HG03558 (cell line): ENCODE measurements at regions not wholly inside any gene's neighbourhood (a gene's known extent, or its start where the extent isn't known, plus 50 kb on each side); places are given as distances from the start of the nearest gene placed in this dataset.
"Not testable (repeated sequence)": the region's sequence is repeated elsewhere in the genome, so short reads cannot be mapped to it uniquely, and the experiment has no call there.

Experiments
- ATAC-seq: cut with Tn5 transposase; IDR thresholded peaks from one replicate; pipeline ENCODE4 v1.9.1; 2021; ENCODE audit warnings: moderate number of reproducible peaks; ENCODE audit not compliant: unreplicated experiment; ENCODE audit errors: extremely low read depth

- no peak for ATAC-seq
Measured at GRCh38 chr6:51120016-51120415, 301.3 kb downstream of the TFAP2B start.

DNA sequence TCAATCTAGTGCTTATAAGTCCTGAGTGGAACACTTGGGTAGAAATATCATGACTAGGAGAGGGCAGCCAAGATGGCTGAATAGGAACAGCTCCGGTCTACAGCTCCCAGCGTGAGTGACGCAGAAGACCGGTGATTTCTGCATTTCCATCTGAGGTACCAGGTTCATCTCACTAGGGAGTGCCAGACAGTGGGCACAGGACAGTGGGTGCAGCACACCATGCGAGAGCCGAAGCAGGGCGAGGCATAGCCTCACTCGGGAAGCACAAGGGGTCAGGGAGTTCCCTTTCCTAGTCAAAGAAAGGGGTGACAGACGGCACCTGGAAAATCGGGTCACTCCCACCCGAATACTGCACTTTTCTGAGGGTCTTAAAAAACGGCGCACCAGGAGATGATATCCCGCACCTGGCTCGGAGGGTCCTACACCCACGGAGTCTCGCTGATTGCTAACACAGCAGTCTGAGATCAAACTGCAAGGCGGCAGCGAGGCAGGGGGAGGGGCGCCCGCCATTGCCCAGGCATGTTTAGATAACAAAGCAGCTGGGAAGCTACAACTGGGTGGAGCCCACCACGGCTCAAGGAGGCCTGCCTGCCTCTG, 302.8 kb downstream of the TFAP2B start:
- ATAC-seq = not testable (repeated sequence)

DNA sequence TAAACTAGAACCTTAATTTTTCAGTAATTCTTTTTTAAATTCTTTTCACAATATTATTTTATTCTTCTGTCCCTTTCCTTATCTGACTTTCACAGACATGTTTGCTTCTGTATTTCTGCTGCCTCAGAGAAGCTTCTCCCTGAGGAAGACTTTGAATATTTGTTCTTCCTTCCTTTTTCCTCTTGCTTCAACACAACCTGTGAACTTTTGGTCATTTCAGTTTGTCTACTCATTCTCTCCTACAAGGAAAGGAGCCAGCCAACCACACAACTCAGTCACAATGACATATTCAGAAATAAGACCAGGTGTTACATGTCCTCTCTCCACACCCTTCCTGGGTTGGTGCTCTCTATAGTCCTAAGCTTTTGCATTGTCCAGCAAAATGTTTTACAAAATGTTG, 310.4 kb downstream of the TFAP2B start:
- no peak for ATAC-seq

DNA sequence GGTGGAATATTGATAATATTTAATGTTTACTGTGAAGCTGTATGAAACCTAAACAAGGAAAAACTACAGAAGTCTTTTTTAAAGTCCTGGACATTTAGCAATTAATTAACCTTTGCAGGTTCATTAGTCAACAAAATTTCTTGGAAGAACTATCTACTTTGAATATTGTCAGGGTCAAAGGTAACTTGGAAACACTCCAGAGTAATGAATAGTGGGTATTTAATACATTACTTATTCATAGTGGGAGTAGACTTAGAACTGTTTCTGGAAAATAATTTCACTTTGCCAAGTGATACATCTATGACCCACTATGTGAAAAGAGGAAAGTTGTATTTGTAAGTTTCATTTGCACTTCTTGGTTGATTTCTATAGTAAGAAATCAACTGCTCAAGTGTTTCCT, 319.1 kb downstream of the TFAP2B start:
- ATAC-seq = no peak

DNA sequence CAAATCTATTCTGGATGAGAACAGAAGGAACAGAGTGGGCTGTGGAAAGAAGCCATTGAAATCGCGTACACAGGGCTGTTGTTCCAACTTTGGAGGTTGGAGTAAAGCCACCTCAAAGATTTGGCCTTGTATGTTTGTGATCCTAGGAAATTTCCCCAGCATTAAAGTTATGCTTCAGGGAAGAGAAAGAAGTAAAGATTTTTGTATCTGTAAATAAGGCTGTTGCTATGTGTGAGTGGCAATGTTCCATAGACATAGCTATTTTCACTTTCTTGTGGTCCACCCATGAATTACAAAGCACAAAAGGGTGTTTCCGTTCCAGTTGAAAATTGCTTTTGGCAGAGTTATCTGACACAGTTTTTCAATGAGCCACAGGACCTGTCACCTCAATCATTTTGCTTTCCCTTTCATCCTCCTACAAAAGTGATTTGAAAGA, 321.3 kb downstream of the TFAP2B start:
- no peak for ATAC-seq

- ATAC-seq = no peak
Measured at GRCh38 chr6:51141080-51141479, 322.4 kb downstream of the TFAP2B start.

DNA sequence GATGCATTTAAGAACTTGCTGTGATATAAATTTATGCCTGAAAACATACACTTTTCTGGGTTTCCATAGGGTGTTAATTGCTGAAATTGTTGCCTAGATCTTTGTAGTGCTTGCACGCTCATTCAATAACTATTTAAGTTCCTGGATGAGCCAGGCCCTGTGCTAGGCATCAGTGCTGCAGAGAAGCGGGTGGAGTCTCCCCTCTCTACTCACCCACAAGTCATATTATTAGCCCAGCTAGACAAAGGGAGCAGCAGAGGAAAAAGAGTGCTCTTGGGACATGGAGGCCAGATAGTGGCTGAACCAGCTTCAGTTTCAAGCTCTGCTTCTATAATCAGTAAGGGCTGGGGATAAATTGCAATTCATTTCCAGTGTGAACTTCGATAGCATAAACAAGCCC, 329.1 kb downstream of the TFAP2B start:
- ATAC-seq = no peak

DNA sequence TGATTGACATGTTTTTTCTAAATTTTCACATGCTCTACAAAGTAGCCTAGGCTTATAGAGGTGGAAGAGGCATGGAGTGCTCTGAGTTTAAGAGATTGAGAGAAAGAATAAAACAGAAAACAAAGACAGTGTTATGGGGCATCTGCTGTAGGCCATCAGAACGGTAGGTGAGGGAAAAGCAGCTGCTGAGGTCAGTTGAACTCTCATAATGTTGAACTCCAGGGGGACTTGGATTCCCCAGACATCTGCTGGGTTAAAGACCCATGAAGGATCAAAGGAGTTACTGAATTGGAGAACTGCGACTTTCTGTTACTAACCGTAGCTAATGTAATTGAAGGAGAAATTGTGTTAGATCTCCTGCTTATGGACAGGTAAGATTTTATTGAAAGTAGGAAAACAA, 333.9 kb downstream of the TFAP2B start:
- no peak for ATAC-seq

DNA sequence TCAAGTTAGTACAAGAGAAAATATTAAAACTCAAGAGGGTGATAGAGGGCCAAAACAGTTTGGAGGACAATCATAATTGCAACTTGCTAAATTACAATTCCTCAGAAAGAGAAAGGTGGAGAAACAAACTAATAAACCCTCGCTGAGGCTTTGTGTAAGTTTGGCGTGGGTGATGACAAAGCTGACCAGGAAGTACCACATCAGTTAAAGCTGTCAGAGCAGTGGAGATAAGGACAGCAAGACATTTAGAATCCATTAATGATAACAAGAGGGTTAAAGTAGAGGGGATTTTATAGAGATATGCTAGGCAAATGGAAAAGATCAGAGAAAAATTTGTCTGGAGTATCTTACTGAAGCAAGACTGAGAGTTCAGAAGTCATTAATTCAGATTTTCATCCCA, 334.4 kb downstream of the TFAP2B start:
- ATAC-seq = no peak

DNA sequence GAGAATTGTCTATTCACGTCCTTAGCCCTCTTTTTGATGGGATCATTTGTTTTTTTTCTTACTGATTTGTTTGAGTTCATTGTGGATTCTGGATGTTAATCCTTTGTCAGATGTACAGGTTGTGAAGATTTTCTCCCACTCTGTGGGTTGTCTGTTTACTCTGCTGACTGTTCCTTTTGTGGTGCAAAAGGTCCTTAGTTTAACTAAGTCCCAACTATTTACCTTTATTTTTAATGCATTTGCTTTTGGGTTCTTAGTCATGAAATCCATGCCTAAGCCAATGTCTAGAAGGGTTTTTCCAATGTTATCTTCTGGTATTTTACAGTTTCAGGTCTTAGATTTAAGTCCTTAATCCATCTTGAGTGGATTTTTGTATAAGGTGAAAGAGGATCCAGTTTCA, 336.3 kb downstream of the TFAP2B start:
- not testable (repeated sequence) for ATAC-seq

DNA sequence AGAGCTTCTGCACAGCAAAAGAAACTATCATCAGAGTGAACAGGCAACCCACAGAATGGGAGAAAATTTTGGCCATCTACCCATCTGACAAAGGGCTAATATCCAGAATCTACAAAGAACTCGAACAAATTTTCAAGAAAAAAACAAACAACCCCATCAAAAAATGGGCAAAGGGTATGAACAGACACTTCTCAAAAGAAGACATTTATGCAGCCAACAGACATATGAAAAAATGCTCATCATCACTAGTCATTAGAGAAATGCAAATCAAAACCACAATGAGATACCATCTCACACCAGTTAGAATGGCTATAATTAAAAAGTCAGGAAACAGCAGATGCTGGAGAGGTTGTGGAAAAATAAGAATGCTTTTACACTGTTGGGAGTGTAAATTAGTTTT, 340.6 kb downstream of the TFAP2B start:
- ATAC-seq = not testable (repeated sequence)

DNA sequence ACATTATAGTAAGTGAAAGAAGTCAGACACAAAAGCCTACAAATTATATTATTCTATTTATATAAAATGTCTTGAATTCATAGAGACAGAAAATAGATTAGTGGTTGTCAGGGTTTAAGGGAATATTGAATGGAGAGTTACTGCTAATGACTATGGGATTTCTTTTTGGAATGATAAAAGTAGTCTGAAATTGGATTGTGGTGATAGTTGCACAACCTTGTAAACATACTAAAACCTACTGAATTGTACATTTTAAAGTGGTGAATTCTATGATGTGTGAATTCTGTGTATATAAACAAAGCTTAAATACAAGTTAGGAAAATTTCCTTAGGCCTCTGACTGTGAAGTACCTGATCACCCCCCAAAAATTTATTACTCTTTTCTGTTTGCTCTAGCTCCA, 343.1 kb downstream of the TFAP2B start:
- no peak for ATAC-seq

GRCh38 chr6:51163843-51164529, 345.3 kb downstream of the TFAP2B start:
- ATAC-seq = no peak

- ATAC-seq = no peak
Measured at GRCh38 chr6:51166914-51167313, 348.2 kb downstream of the TFAP2B start.

- ATAC-seq = no peak
Measured at GRCh38 chr6:51167468-51167867, 348.8 kb downstream of the TFAP2B start.

GRCh38 chr6:51182827-51183226, 364.2 kb downstream of the TFAP2B start:
- no peak for ATAC-seq

DNA sequence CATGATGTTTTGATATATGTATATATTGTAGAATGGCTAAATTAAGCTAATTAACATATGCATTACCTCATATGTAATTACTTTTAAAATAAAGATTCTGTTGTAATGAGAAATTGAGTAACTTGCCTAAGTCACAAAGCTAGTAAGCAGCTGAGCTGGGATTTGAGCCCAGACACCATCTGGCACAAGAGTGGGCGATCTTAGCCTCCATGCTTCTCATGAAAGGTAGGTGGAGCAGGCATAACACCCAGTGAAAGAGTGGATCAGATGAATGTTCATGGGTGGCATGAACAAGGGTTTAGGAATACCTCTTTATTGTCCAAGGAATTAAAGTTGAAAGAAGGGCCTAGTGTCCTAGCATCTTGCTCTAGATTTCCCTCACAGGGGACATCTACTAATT, 365.4 kb downstream of the TFAP2B start:
- ATAC-seq = no peak

GRCh38 chr6:51193163-51193562, 374.5 kb downstream of the TFAP2B start:
- not testable (repeated sequence) for ATAC-seq

DNA sequence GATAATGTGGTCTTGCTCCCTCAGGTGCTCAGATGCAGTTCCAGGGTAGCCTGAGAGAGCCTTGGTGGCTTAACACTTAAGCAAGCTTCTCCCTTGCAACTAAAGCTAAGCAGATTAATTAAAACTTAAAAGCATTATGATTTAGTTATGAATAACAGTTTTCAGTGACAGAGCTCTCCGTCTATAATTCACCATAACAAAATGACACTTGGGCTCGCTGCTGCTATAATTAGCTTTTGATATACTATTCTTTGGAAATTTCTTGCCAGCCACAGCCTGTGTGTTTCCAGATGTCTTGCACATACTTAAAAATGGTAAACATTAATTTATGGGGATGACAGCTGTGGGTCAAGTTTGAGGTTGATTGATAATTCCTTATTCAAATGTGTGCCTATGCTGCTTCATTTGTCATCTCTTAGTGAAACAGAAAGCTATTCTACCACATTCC, 380.5 kb downstream of the TFAP2B start:
- no peak for ATAC-seq

- ATAC-seq = no peak
Measured at GRCh38 chr6:51199733-51200260, 381.1 kb downstream of the TFAP2B start.

- no peak for ATAC-seq
Measured at GRCh38 chr6:51200676-51201075, 382.0 kb downstream of the TFAP2B start.

DNA sequence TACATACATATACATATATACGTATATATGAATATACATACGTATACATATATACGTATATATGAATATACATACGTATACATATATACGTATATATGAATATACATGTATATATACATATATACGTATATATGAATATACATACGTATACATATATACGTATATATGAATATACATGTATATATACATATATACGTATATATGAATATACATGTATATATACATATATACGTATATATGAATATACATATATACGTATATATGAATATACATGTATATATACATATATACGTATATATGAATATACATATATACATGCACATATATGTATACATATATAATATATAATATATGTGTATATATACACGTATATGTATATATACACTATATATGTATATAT, 384.0 kb downstream of the TFAP2B start:
- ATAC-seq = not testable (repeated sequence)
